ENCODE measurements at regions not wholly inside any gene's neighbourhood (a gene's known extent, or its start where the extent isn't known, plus 50 kb on each side); places are given as distances from the start of the nearest gene placed in this dataset.

- TF ChIP-seq CTCF (IDR thresholded peaks at IDR 0.05) (no peak), POLR2A (IDR thresholded peaks at IDR 0.05) (no peak), POLR2AphosphoS5 (IDR thresholded peaks at IDR 0.05) (no peak), EP300 (IDR thresholded peaks at IDR 0.05) (no peak)
Observed at GRCh38 chr2:193556766-193557470, 1362.2 kb upstream of the TMEFF2 start.

All from sigmoid colon (tissue), 4 donors.